BJ (cell line): ENCODE measurements at regions not wholly inside any gene's neighbourhood (a gene's known extent, or its start where the extent isn't known, plus 50 kb on each side); places are given as distances from the start of the nearest gene placed in this dataset.

Experiments
- CTCF ChIA-PET: fragments of 350-600 bp; formaldehyde crosslinking; extraction: SDS; loops from one replicate; lab custom pipeline; 2021; ENCODE audit warnings: antibody characterized with exemption, inconsistent platforms; lab: Yijun Ruan, JAX
- POLR2A ChIA-PET: fragments of 300-600 bp; sonication (Branson Sonifier 250); formaldehyde crosslinking; extraction: SDS; loops from one replicate; lab custom pipeline; 2021; ENCODE audit warnings: antibody characterized with exemption; lab: Charles Lee
- DNase-seq: peaks from one replicate; pipeline ENCODE4 v3.0.0-alpha.2; 2011; ENCODE audit warnings: low read depth
- H3K27me3 ChIP-seq: 2 replicates; pipeline ENCODE4 v1.6.0; 2011; ENCODE audit warnings: low read length; ENCODE audit not compliant: control insufficient read depth, insufficient read depth
- H3K36me3 ChIP-seq: 2 replicates; pipeline ENCODE4 v1.5.1; 2011; ENCODE audit warnings: low read length; ENCODE audit not compliant: control insufficient read depth, insufficient read depth
- H3K4me3 ChIP-seq: 2 replicates; pipeline ENCODE4 v1.5.1; 2011; ENCODE audit warnings: low read depth, mild to moderate bottlenecking, control low read depth, low read length
- CTCF ChIP-seq: IDR thresholded peaks from 2 replicates; pipeline ENCODE4 v1.5.1; 2011; ENCODE audit warnings: low read depth, mild to moderate bottlenecking, control low read depth, inconsistent platforms, low read length, moderate library complexity; ENCODE audit not compliant: insufficient read depth

GRCh38 chr12:75951399-75952278 is 79.9 kb downstream of the PHLDA1 start:
- CTCF ChIA-PET: no interaction called here
- no peak for DNase-seq
- H3K4me3 ChIP-seq: no peak overlapping the region
- no peak for TF ChIP-seq CTCF
- POLR2A ChIA-PET: no interaction called here
- no peaks in the 10 kb centered on the region for H3K27me3 ChIP-seq
- H3K36me3 ChIP-seq: no peaks in the 10 kb centered on the region

GRCh38 chr12:75947156-75947723 is 84.3 kb downstream of the PHLDA1 start:
- TF ChIP-seq CTCF: no peak
- CTCF ChIA-PET: interaction anchor here (1.0 to 1.6 kb wide), 3 partner anchors 12 to 84 kb away, joined by 3 read pairs; partner anchors contain the start of gene PHLDA1
- Histone ChIP-seq H3K36me3 (no peaks in the 10 kb centered on the region), H3K4me3 (no peak overlapping the region), H3K27me3 (no peaks in the 10 kb centered on the region)
- DNase-seq: no peak
- POLR2A ChIA-PET: no interaction called here

- H3K27me3 ChIP-seq: no peaks in the 10 kb centered on the region
- CTCF ChIA-PET: interaction anchor here (1.5 to 2.2 kb wide), 2 partner anchors 85 to 92 kb away, joined by 3 to 5 read pairs; no protein-coding TSS in a partner anchor
- no peak for DNase-seq
- no peak for TF ChIP-seq CTCF
- POLR2A ChIA-PET: no interaction called here
- no peak overlapping the region for H3K4me3 ChIP-seq
- H3K36me3 ChIP-seq: no peaks in the 10 kb centered on the region
Measured at GRCh38 chr12:75945581-75945980, 86.0 kb downstream of the PHLDA1 start.

GRCh38 chr12:75944905-75945432 is 86.6 kb downstream of the PHLDA1 start:
- H3K36me3 ChIP-seq: no peaks in the 10 kb centered on the region
- no peaks in the 10 kb centered on the region for H3K27me3 ChIP-seq
- TF ChIP-seq CTCF: no peak
- ChIA-PET POLR2A (no interaction called here), CTCF (interaction anchor here (1.5 to 2.2 kb wide), 2 partner anchors 86 to 92 kb away, joined by 3 to 5 read pairs; no protein-coding TSS in a partner anchor)
- no peak overlapping the region for H3K4me3 ChIP-seq
- DNase-seq: no peak
